Stimulated activated CD4-positive, alpha-beta T cell treated with anti-CD3 and anti-CD28 coated beads, Interleukin-12 subunit alpha, Interleukin-12 subunit beta, amount 100 ng/mL, for 4 hours (primary cell): ENCODE measurements at regions not wholly inside any gene's neighbourhood (a gene's known extent, or its start where the extent isn't known, plus 50 kb on each side); places are given as distances from the start of the nearest gene placed in this dataset.

Experiments used
- DNase-seq: peaks from one replicate; pipeline ENCODE4 v3.0.0-alpha.2; 2020

DNA sequence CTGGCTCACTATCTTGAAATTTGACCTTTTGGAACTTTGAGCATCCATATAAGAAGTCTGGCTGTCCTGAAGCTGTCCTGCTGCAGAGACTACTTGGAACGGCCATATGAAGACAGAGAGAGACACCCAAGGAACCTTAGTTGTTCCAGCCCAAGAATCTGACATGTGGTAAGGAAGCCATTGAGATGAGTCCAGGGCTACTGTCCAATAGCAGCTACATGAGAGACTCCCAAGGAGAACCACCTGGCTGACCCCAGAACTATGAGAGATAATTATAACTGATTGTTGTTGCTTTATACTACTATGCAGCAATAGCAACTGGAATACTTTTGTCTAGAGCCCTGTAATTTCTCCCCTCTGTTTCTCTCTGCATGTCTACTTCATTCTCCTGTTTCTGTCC is 234.3 kb upstream of the TANK start:
- DNase-seq: no peak

DNA sequence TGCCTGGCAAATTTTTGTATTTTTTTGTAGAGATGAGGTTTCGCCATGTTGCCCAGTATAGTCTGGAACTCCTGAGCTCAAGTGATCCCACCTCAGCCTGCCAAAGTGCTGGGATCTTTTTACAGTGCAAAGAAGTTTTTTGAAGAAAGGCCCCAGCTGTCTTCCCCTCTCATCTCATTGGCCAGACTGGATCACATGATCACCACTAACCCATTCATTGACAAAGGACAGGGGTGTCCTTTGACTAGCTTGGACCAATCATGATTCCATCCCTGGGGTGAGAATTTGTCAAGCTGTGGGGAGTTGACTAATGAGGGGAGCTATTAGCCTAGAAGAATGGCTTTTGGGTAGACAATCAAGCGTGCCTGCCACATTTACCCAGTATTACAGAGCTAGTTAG is 232.9 kb upstream of the TANK start:
- DNase-seq: no peak

DNA sequence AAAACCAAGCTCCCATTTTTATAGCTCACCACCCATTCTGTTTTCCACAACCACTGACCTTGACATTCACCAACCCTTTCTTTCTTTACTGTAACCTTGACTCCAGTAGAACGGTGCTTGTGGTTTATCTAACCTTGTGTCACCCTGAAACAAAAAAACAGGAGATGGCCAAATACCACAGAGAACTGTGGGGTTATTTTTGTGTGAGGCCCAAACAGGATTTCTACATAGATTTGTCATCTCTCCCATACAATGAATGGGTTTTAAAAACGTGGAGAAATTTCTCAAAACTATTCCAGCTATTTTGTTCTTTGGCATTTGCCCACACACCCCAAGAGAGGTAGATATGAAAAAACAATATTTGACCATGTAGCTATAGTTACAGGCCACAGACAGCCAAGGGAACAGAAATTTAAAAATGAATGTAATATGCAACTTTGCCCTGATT is 231.3 kb upstream of the TANK start:
- no peak for DNase-seq

DNA sequence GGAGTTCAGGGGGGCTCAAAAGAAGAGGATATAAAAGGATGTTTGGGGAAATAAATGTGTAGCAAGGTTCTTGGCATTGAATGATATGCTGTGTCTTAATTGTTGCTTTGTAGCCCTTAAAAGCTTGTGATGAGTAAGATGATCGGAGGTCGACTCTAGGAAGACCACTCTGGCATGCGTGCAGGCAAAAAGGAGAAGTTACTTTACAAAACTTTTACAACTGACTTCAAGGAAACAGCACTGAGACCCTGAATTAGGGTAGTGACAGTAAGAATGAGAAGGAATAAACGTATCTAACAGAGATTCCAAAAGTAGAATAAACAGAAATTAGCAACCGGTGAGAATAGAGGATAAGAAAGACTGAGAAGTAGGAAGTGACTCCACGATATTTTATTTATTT is 228.7 kb upstream of the TANK start:
- no peak for DNase-seq

DNA sequence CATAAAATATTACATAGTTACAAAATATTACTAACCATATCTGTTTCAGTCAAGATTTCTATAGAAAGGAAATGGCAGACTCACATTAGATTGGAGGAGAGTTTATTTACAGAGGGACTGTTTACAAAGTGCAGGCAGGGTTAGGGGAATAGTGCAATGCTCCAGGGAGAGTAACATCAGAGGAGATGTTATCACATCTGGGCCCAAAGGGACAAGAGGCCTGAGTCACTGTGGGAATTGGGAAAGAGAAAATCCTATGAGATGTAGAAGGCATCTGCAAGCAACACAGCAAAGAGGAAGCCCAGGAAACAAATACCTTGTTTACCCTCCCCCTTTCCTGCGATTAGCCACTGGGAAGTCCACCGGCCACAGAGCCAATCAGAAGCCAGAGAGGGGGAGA is 227.3 kb upstream of the TANK start:
- no peak for DNase-seq

DNA sequence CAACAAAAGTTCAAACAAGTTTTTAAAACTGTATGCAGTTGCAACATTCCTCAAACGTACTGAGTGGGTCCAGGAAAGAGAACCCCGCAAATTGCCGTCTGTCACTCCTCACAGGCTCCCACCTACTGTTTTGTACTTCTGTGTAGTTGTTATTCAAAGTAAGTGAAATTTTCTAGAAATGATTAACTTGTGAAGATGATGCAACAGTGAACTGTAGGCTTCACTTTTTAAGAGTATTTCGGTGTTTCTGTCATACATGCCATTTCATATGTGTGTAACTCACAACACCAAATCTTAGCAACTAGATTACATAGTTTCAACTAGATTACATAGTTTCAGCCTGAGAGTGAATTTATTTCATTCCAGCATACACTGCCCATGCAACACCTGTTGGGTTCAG is 226.0 kb upstream of the TANK start:
- no peak for DNase-seq

DNA sequence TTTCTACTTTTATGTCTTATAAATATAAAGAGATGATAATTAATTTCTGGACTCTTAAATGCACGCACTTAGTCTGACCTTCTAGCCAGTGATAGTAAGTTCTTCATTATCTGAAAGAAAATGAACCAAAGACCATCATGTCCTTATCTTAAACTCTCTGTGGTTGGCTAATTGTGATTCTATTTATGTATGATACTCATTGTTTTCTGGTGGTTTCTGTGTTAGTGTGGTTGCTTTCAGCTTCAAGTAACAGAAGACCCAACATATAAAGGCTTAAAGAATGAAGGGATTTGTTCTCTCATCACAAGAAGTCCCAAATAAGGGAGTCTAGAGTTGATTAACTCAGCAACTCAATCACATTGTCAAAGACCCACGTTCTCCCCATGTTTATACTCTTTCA is 225.2 kb upstream of the TANK start:
- DNase-seq: no peak

DNA sequence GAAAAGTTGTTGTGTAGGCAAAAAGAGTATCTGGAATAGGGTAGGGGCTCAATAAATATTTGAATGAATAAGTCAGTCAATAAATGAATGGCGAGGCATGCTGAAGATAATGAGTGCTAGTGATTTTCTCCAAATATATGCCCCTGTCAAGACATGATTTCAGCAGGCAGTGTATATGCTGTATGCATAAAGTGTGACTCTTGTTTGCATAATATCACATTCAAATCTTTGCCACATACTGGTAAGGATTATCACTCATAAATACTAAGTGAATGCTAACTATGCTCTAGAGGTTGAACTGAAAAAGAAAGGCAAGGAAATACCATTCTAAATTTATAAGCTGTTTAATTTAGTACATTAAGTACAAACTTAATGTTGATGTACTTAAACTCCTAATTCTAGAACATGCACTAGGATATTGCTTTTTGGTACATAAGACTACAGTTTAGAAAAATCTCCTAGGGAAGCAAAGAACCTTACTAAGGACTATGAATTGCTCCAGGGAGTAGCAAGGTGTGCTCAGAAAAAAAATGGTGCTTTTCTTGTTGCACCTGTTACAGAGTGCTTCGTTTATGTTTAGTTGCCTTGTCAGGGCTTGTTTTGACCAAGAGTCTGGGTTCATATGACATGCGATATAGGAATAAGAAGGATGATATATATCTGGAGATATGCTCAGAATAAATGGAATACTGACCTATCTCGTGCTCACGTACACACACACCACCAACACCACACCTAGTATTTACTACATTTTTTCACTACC is 224.0 kb upstream of the TANK start:
- DNase-seq: no peak

DNA sequence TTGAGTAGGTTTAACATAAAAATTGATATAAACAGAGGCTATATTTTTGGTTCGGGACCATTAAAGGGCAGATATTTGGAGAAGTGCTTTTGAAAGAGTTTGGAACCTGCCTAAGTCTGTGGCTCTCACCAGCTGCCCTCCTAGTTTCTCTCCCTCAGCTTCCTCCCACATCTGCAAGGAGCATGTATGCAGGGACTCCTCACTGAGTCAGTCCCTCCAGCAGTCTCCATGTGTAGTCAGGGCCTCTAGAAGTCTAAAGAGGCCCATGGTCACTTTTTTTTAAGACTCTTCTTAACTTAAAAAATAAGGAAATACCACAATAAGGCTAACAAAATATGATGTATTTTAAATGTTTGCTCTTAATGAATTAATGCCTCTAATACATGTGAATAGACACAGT is 220.0 kb upstream of the TANK start:
- no peak for DNase-seq

DNA sequence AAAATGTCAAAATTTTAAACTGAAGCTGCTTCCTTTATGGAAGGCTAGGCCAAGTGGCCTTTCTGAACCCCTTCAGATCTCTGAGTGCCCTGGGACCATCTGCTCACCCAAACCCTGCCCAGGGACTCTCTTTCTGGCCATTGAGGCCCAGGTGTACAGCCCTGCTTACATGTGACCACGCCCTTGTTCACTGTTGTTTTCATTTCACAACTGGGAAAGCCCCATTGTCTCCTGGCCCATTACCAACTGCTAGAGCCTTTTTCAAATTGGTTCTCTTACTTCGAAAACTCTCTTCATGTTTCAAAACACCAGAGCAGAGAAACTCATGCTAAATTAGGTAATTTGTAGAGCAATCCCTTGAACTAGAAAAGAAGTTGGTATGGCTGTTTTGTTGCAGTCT is 219.5 kb upstream of the TANK start:
- no peak for DNase-seq

DNA sequence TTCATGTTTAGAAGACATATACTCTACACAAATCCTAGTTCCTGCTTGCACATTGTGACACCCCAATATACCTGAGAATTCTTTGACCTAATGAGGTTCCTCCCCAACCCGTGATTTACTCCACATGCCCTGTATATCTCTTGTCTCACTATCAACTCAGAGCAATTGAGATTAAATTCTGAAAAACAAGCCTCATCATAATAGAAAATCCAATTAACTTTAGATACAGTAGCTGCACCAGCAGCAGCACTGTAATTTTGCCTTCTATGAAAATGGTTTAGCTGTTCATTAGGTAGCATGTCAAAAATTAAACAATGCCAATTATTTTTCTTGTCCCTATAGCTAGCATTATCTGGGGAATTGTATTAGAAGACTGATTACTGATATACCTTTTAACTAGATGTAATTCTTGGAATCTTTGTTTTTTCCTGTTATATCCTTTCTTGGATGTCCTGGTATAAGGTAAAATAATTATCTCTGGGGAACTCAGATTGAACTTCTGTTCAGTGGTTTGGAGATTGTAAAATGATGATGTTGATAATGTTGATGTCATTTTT is 218.9 kb upstream of the TANK start:
- DNase-seq: no peak

DNA sequence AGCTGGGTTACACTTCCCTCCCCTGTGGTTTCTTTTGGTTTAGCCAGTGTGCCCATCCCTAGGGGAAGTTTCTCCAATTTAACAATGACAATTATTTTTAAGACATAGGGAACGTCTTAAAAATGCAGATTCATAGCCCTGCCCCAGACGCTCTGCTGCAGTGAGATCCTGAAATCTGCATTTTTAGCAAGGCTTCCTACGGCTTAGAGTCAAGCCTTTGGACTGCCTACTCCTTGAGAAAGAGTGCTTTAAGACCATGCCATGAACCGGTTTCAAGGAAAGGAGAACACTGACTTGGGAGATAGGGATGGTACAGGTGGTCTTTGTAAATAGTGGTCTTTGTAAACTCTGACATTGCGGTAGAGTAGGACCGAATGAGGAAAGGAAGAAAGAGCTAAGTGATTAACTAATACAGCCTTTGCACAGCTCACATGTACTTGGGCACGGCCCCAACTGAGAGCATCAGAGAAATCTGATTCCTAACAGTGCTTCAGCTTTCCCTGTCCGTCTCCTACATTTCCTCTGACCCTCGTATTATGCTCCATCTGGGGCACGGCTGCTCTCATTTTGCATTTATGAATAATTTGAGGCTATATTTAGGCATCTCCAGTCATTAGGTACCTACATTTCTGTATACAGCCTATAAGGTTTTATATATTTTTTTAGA is 217.6 kb upstream of the TANK start:
- DNase-seq: no peak

DNA sequence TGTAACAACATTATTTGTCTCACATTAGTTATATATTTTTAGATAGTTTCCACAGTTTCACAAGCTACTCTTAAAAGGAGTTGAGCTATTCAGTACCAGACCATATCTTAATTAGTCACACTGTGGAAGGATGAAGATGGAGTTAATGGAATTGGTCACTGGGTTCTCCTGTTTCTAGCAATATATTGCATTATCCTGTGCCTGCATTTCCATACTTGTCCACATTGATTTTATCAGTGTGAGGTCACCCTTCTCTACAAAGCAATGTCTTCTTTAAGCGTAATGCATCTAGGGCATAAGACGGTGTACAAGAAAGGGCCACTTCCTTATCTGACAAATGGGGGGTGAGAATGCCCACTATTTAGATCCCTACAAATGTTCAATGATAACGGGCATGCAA is 216.8 kb upstream of the TANK start:
- no peak for DNase-seq

DNA sequence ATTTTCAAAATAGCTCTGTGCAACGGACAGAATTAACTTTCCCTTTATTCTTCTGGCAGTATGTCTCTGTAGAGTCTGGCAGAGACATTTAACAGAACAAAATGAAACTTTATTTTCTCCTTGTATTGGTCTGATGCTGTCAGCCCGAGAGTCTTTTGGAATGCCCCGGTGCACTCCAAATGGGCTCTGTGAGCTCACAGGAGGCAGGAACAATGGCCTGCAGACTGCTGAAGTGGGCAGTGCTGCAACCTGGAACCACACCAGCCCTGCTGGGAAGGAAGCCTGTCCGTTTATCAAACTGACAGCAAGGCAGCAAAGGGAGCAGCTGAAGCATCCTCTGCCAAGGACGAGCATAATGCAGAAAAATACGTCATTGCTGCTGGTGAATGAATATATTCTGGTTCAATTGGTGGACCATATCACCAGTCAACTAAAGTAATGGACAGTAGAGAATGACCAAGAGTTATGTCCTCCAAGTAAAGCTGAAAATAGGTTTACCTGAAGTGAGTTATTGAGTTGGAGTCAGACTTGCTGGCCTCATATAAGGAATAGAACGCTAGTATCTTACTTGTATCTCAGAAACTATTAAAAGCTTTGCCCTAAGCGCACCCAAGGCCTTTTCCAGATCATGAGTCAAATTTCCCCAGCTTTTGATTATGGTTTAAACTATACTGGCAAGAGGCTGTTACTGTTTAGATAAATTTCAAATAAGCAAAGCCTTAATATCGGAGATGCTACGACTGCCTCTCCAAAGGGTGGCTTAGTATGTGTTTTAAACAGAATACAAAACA is 207.6 kb upstream of the TANK start:
- no peak for DNase-seq

DNA sequence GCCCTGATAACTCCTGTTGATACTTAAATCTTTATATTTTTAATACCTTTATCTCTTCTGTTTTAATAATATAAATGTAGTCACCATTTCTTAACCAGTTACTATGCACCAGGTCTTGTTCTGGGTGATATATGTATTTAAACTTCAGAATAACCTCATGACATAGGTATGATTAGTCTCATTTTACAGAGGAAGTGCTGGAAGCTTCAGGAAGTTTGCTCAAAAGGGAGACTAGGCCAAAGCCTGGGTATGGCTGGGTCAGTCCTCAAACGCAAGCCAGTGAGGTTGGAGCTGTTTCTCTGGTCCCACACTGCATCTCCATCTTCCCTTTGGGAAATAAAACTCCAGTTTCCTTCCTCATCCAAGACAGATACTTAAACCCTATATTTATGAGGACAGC is 204.7 kb upstream of the TANK start:
- no peak for DNase-seq

DNA sequence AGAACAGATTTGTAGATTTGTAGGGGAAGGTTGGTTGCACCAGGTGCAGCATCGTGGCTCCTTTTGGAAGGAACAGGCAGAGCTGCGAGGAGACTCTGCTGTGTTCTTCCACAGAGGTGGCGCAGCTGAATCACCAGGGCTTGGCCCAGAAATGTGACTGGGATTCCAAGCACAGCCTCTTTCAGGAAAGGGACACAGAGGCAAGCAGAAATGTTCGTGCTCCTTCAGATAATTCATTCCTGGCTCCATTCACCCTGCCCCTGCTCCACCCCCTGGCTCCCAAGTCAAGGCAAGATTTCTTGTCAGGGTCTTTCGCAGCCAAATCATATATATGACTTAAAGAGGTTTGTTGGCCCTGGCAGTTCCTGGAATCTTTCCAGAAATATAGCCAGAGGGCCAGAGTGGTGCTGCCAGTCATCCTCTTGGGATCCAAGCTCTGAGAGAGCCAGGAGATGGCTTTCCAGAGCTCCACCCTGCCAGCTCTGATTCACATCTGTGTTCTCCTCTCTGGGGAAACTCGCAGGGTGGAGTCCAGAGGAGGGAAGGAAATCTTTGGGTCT is 203.9 kb upstream of the TANK start:
- DNase-seq: no peak

DNA sequence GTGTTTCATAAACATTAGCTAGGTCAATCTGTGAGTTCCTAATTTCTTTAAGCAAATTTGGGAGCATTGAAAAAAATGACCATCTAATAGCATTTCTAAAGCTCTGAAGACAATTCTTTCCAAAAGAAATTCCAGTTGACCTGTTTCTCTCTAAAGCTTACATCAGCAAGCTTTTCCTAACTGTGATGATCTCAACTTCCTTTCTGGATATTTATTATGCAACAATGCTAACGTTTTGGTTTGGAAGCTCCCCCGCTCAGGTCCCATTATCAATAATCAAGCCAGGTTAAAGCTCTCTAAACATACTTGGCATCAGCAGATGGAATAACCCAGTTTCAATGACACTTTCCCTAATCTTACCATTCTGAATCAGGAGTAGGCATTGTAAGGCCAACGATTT is 196.3 kb upstream of the TANK start:
- no peak for DNase-seq

DNA sequence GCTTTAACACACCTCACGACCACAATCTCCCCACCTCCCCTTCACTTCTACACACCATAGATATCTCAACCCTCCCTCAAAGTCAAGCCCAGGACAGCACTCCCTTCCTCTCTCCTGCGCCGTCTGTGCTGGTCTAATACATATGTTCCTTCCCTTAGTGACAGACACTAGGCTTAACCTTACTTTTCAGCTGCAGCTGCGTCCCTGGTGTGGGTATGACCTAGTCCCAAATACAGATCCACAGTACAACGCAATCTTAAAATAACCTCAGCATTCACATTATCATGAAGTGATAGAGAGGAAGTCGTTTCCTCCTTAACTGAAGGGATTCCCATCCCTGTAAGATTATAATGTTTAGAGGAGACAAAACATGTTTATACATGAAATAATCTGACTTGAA is 192.7 kb upstream of the TANK start:
- no peak for DNase-seq

DNA sequence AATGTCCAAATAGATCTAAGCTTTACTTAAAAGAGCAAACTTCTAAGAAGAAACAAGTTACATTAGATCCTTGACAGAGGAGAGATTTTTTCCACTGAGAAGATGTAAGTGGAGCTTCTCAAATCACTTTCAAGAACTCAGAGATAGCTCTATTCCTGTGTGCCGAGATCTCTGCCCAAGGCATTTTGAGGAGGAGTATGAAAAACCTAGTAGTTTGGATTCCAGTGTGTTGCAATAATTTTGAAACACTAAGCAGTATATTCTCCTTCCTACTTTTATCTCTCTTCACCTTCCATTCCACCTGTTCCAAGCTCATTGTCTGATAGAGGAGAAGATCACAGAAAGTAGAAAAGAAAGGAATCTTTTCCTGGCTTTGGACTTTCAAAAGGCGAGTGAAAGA is 192.0 kb upstream of the TANK start:
- no peak for DNase-seq

DNA sequence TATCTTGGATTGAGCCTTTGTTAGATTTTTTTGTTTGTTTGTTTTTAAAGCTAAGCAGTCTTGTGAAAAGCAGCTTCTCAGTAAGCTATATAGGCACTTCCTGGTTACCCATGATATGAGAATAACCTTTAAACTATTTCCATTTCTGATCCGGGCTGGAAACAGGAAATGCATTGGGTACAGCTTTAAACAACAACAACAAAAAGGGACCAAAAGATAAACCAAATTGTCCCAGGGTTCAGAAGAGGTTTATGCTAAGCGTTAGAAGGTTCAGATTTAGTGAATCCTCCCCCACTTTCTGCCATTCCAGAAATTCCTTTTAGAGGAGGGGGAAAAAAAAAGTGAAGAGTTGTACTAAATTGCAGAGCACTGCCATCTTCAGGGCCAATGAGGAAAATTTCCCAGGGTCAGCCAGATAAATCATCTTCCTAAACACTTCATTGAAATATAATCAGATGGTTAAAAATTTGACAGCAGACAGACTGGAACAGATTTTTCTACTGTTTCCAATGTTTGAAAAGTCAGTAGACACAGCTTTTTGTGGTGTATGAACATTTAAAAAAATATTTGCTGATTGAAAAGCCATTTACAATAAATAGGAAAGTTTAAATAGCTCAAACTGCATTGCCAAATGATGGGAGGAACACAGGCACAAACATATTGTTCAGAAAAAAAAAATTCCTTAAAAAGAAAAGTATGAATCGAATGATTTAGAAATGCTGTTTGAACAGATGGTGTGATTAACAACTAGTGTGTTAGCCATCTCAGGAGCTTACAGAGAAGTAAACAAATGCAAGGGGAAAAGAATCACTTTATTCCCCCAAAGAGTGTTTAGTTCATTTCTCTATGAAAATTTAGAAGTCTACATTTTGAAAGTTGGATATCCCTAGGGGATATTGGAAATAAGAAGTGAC is 189.9 kb upstream of the TANK start:
- no peak for DNase-seq

DNA sequence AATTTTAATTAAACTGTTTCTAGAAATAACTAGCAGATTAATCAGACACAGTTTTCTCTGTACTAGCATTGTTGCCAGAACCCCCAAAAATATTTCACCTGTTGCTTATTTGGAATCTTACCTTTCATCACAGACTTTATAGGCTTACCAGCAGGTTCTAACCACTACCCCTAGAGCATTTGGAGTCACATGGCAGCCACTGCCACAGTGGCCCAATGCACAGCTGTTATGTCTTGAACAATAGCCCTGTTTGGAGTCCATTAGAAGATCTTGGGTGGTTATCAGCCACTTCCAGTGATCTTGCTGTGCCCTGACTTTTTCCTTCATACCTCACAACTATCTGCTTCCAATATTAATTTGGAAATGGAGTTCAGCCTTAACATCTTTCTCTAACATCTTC is 186.2 kb upstream of the TANK start:
- DNase-seq: no peak

DNA sequence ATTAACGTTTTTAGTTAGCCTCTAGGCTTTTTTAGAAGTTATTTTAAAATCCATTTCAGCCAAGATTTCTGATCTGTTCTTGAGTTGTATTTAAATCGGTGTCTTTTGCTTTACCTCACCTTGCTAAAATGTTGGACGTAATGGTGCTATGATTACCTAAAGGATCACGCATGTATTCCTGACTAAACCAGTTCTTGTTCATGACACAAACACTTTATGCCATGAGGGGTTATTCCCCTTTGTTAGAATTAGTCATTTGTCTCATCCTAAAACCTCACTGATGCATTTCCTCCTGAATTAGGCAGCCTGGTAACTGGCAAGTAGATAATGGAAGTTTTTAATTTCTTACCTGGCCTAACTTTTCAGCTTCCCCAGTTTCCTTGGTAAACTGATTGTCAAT is 185.4 kb upstream of the TANK start:
- DNase-seq: no peak
